ENCODE measurements at regions not wholly inside any gene's neighbourhood (a gene's known extent, or its start where the extent isn't known, plus 50 kb on each side); places are given as distances from the start of the nearest gene placed in this dataset.

DNA sequence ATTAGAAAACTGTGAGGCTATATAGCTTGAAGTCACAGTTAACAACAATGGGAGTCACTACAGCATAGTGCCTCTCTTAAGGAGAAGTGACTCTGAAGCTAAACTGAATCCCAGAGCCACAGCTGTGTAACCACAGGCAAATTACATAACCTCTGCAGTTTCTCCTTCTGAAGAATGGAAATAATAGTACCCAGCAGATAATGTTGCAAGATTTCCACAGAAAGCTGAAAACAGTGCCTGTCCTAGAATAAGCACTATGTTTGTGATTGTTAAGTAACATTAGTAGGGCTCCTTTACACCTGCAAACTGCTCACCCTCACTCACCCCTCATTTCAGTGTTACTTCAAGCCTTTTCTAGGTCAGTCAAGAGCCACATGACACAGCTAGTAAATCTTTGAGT lies 886.7 kb downstream of the PLA2G4A start:
- no peak overlapping the region for H3K4me3 ChIP-seq (ENCODE audit: low read depth, low read length)
- H2BK120ac ChIP-seq (ENCODE audit: insufficient read depth, low read length, poor library complexity): no peak overlapping the region
- H2AFZ ChIP-seq (ENCODE audit: insufficient read depth, low read length, poor library complexity): no peak overlapping the region
- H4K12ac ChIP-seq (ENCODE audit: low read depth, low read length): no peak overlapping the region
- H4K91ac ChIP-seq (ENCODE audit: low read depth, low read length): no peak overlapping the region
- no peak overlapping the region for H4K8ac ChIP-seq (ENCODE audit: low read depth, low read length)
- no peaks in the 10 kb centered on the region for H3K27me3 ChIP-seq (ENCODE audit: insufficient read depth, low read length)
- no peaks in the 10 kb centered on the region for H3K79me1 ChIP-seq (ENCODE audit: low read length)
- no peak overlapping the region for H3K4me2 ChIP-seq (ENCODE audit: low read length)
- no peak overlapping the region for H3K18ac ChIP-seq (ENCODE audit: low read length)
- no peak overlapping the region for H2BK12ac ChIP-seq (ENCODE audit: low read length)
- no peak overlapping the region for H3K23ac ChIP-seq (ENCODE audit: low read length)
- H3K14ac ChIP-seq (ENCODE audit: low read length): no peak overlapping the region
- H3K36me3 ChIP-seq (ENCODE audit: control insufficient read depth in 1 of 2, insufficient read depth in 2 of 2, low read length in 2 of 2): no peaks in the 10 kb centered on the region
- DNase-seq: no peak
- no peaks in the 10 kb centered on the region for H3K9me3 ChIP-seq (ENCODE audit: insufficient read depth, low read depth, low read length)
- no peak overlapping the region for H3K4ac ChIP-seq (ENCODE audit: low read depth, low read length)
- H2AK5ac ChIP-seq (ENCODE audit: low read length): no peak overlapping the region
- no peaks in the 10 kb centered on the region for H3K4me1 ChIP-seq (ENCODE audit: control insufficient read depth in 1 of 2, insufficient read depth in 2 of 2, low read length in 2 of 2)
- H3K9ac ChIP-seq (ENCODE audit: low read length): no peak overlapping the region
- no peak overlapping the region for H3K27ac ChIP-seq (ENCODE audit: low read depth, low read length)
- no peak overlapping the region for H2BK5ac ChIP-seq (ENCODE audit: low read depth, low read length, poor library complexity)
- no peaks in the 10 kb centered on the region for H3K79me2 ChIP-seq (ENCODE audit: control insufficient read depth, insufficient read depth, low read length, poor library complexity)

DNA sequence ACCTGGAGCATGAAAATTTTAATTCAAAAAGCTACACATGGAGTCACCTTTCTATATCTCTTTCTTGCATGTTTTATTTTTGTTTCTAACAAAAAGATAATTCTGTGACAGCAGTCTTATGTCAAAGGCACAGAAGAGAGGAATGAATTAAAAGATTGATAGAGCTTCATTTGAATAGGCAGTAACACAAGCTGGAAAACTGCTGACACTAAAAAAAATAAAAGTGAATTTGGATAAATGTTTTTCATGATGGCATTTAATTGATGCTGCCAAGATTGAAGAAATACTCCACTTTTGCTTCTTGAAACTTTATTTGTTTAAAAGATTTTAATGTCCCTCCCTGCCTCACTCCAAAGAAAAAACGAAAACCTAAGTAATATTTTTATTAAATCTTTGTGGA lies 887.4 kb downstream of the PLA2G4A start:
- no peak overlapping the region for H2BK5ac ChIP-seq (ENCODE audit: low read depth, low read length, poor library complexity)
- H3K79me2 ChIP-seq (ENCODE audit: control insufficient read depth, insufficient read depth, low read length, poor library complexity): no peaks in the 10 kb centered on the region
- no peak overlapping the region for H3K18ac ChIP-seq (ENCODE audit: low read length)
- DNase-seq: no peak
- H4K12ac ChIP-seq (ENCODE audit: low read depth, low read length): no peak overlapping the region
- H3K9me3 ChIP-seq (ENCODE audit: insufficient read depth, low read depth, low read length): no peaks in the 10 kb centered on the region
- H2AFZ ChIP-seq (ENCODE audit: insufficient read depth, low read length, poor library complexity): no peak overlapping the region
- no peak overlapping the region for H2BK12ac ChIP-seq (ENCODE audit: low read length)
- H2AK5ac ChIP-seq (ENCODE audit: low read length): no peak overlapping the region
- H4K8ac ChIP-seq (ENCODE audit: low read depth, low read length): no peak overlapping the region
- H3K4me1 ChIP-seq (ENCODE audit: control insufficient read depth in 1 of 2, insufficient read depth in 2 of 2, low read length in 2 of 2): no peaks in the 10 kb centered on the region
- H3K23ac ChIP-seq (ENCODE audit: low read length): no peak overlapping the region
- H3K79me1 ChIP-seq (ENCODE audit: low read length): no peaks in the 10 kb centered on the region
- no peak overlapping the region for H3K4me3 ChIP-seq (ENCODE audit: low read depth, low read length)
- no peak overlapping the region for H3K14ac ChIP-seq (ENCODE audit: low read length)
- no peak overlapping the region for H4K91ac ChIP-seq (ENCODE audit: low read depth, low read length)
- no CpG with 5 or more reads among the region's 1 CpG for WGBS (ENCODE audit: extremely low coverage, insufficient coverage, insufficient read length)
- H3K27ac ChIP-seq (ENCODE audit: low read depth, low read length): no peak overlapping the region
- H3K4me2 ChIP-seq (ENCODE audit: low read length): no peak overlapping the region
- no peak overlapping the region for H2BK120ac ChIP-seq (ENCODE audit: insufficient read depth, low read length, poor library complexity)
- H3K36me3 ChIP-seq (ENCODE audit: control insufficient read depth in 1 of 2, insufficient read depth in 2 of 2, low read length in 2 of 2): no peaks in the 10 kb centered on the region
- no peak overlapping the region for H3K9ac ChIP-seq (ENCODE audit: low read length)
- H3K4ac ChIP-seq (ENCODE audit: low read depth, low read length): no peak overlapping the region
- H3K27me3 ChIP-seq (ENCODE audit: insufficient read depth, low read length): no peaks in the 10 kb centered on the region

DNA sequence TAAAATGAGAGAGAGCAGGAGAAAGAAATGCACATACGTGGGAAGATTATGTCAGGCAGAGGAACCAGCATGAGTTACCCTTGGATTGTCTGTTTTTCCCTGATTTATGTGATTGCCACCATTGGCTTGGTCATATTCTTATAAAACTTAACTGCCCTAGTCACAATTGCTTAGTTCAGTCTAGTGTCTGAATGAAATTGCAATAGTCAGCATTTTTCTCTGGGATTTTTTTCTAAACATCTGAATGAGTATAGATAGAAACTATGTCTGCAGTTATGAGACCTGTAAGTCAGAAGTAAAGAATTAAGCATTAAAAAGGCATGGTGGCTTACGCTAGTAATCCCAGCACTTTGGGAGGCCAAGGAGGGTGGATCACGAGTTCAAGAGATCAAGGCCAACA lies 889.8 kb downstream of the PLA2G4A start:
- Histone ChIP-seq H3K27ac (ENCODE audit: low read depth, low read length) (no peak overlapping the region), H3K4me1 (ENCODE audit: control insufficient read depth in 1 of 2, insufficient read depth in 2 of 2, low read length in 2 of 2) (no peaks in the 10 kb centered on the region), H3K4ac (ENCODE audit: low read depth, low read length) (no peak overlapping the region), H4K8ac (ENCODE audit: low read depth, low read length) (no peak overlapping the region), H2AK5ac (ENCODE audit: low read length) (no peak overlapping the region), H3K9ac (ENCODE audit: low read length) (no peak overlapping the region), H3K23ac (ENCODE audit: low read length) (no peak overlapping the region), H3K79me2 (ENCODE audit: control insufficient read depth, insufficient read depth, low read length, poor library complexity) (no peaks in the 10 kb centered on the region), H3K4me3 (ENCODE audit: low read depth, low read length) (no peak overlapping the region), H2AFZ (ENCODE audit: insufficient read depth, low read length, poor library complexity) (no peak overlapping the region), H2BK12ac (ENCODE audit: low read length) (no peak overlapping the region), H3K27me3 (ENCODE audit: insufficient read depth, low read length) (no peaks in the 10 kb centered on the region), H3K36me3 (ENCODE audit: control insufficient read depth in 1 of 2, insufficient read depth in 2 of 2, low read length in 2 of 2) (no peaks in the 10 kb centered on the region), H3K18ac (ENCODE audit: low read length) (no peak overlapping the region), H3K9me3 (ENCODE audit: insufficient read depth, low read depth, low read length) (no peaks in the 10 kb centered on the region), H4K91ac (ENCODE audit: low read depth, low read length) (no peak overlapping the region), H2BK120ac (ENCODE audit: insufficient read depth, low read length, poor library complexity) (no peak overlapping the region), H3K79me1 (ENCODE audit: low read length) (no peaks in the 10 kb centered on the region), H3K14ac (ENCODE audit: low read length) (no peak overlapping the region), H2BK5ac (ENCODE audit: low read depth, low read length, poor library complexity) (no peak overlapping the region), H4K12ac (ENCODE audit: low read depth, low read length) (no peak overlapping the region), H3K4me2 (ENCODE audit: low read length) (no peak overlapping the region)
- no CpG with 5 or more reads among the region's 3 CpGs for WGBS (ENCODE audit: extremely low coverage, insufficient coverage, insufficient read length)
- peak in 1 of 2 donors; percentile 1 for DNase-seq

DNA sequence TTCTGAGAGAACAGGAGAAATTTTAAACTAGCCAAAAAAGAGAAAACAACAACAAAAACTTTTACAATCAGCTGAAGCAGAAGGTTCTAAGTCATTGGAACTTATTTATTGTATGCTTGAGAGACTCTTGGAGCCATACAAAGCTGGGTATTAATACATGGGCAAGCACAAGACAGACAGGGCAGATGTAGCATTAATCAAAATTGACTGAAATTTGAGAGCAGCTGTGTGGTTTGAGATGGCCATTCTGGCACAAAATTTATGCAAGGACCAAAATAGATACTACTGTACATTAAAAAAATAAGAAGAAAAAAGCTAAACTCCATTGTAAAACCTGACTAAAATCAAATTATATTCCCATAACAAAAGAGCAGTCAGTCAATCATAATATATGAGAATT lies 892.5 kb downstream of the PLA2G4A start:
- Histone ChIP-seq H3K79me2 (ENCODE audit: control insufficient read depth, insufficient read depth, low read length, poor library complexity) (no peaks in the 10 kb centered on the region), H2BK120ac (ENCODE audit: insufficient read depth, low read length, poor library complexity) (no peak overlapping the region), H3K4me1 (ENCODE audit: control insufficient read depth in 1 of 2, insufficient read depth in 2 of 2, low read length in 2 of 2) (no peaks in the 10 kb centered on the region), H3K27me3 (ENCODE audit: insufficient read depth, low read length) (no peaks in the 10 kb centered on the region), H3K4me3 (ENCODE audit: low read depth, low read length) (no peak overlapping the region), H3K27ac (ENCODE audit: low read depth, low read length) (no peak overlapping the region), H3K36me3 (ENCODE audit: control insufficient read depth in 1 of 2, insufficient read depth in 2 of 2, low read length in 2 of 2) (no peaks in the 10 kb centered on the region), H3K23ac (ENCODE audit: low read length) (no peak overlapping the region), H2BK5ac (ENCODE audit: low read depth, low read length, poor library complexity) (no peak overlapping the region), H3K9ac (ENCODE audit: low read length) (no peak overlapping the region), H3K4me2 (ENCODE audit: low read length) (no peak overlapping the region), H4K12ac (ENCODE audit: low read depth, low read length) (no peak overlapping the region), H3K4ac (ENCODE audit: low read depth, low read length) (no peak overlapping the region), H3K9me3 (ENCODE audit: insufficient read depth, low read depth, low read length) (no peaks in the 10 kb centered on the region), H3K14ac (ENCODE audit: low read length) (no peak overlapping the region), H3K79me1 (ENCODE audit: low read length) (no peaks in the 10 kb centered on the region), H2AFZ (ENCODE audit: insufficient read depth, low read length, poor library complexity) (no peak overlapping the region), H2BK12ac (ENCODE audit: low read length) (no peak overlapping the region), H4K8ac (ENCODE audit: low read depth, low read length) (no peak overlapping the region), H4K91ac (ENCODE audit: low read depth, low read length) (no peak overlapping the region), H3K18ac (ENCODE audit: low read length) (no peak overlapping the region), H2AK5ac (ENCODE audit: low read length) (no peak overlapping the region)
- DNase-seq: no peak

DNA sequence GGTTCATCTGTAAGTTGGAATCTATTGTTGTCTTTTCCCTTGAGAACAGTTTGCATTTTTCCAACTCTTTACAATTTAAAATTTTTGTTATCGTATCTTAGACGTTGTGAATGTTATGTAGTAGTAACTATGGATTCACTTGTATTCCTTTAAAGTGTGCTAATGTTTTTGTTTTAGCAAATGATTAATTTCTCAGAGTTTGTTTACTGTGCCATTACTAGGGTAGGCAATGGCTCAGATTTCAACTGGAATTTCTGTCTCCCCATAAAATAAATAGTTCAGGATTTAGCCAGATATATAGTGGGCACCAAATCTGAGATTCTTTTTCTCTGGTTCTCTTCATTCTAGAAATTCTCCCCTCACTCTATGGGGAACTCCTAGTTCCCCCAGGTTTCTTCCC lies 896.5 kb downstream of the PLA2G4A start:
- Histone ChIP-seq H3K4me1 (ENCODE audit: control insufficient read depth in 1 of 2, insufficient read depth in 2 of 2, low read length in 2 of 2) (no peaks in the 10 kb centered on the region), H3K18ac (ENCODE audit: low read length) (no peak overlapping the region), H2AK5ac (ENCODE audit: low read length) (no peak overlapping the region), H3K9ac (ENCODE audit: low read length) (no peak overlapping the region), H3K4me2 (ENCODE audit: low read length) (no peak overlapping the region), H3K9me3 (ENCODE audit: insufficient read depth, low read depth, low read length) (no peaks in the 10 kb centered on the region), H3K14ac (ENCODE audit: low read length) (no peak overlapping the region), H3K36me3 (ENCODE audit: control insufficient read depth in 1 of 2, insufficient read depth in 2 of 2, low read length in 2 of 2) (no peaks in the 10 kb centered on the region), H2BK120ac (ENCODE audit: insufficient read depth, low read length, poor library complexity) (no peak overlapping the region), H3K4ac (ENCODE audit: low read depth, low read length) (no peak overlapping the region), H3K79me2 (ENCODE audit: control insufficient read depth, insufficient read depth, low read length, poor library complexity) (no peaks in the 10 kb centered on the region), H2AFZ (ENCODE audit: insufficient read depth, low read length, poor library complexity) (no peak overlapping the region), H3K27ac (ENCODE audit: low read depth, low read length) (no peak overlapping the region), H3K23ac (ENCODE audit: low read length) (no peak overlapping the region), H3K4me3 (ENCODE audit: low read depth, low read length) (no peak overlapping the region), H2BK5ac (ENCODE audit: low read depth, low read length, poor library complexity) (no peak overlapping the region), H3K27me3 (ENCODE audit: insufficient read depth, low read length) (no peaks in the 10 kb centered on the region), H3K79me1 (ENCODE audit: low read length) (no peaks in the 10 kb centered on the region), H4K91ac (ENCODE audit: low read depth, low read length) (no peak overlapping the region), H4K12ac (ENCODE audit: low read depth, low read length) (no peak overlapping the region), H4K8ac (ENCODE audit: low read depth, low read length) (no peak overlapping the region), H2BK12ac (ENCODE audit: low read length) (no peak overlapping the region)
- no peak for DNase-seq
- no CpG with 5 or more reads among the region's 2 CpGs for WGBS (ENCODE audit: extremely low coverage, insufficient coverage, insufficient read length)

Data from trophoblast cell (in vitro differentiated cells and primary cell).